Upper lobe of right lung (tissue), 1 donor: ENCODE measurements at regions not wholly inside any gene's neighbourhood (a gene's known extent, or its start where the extent isn't known, plus 50 kb on each side); places are given as distances from the start of the nearest gene placed in this dataset.

Experiments used
- ATAC-seq: fragments of 200-7000 bp; cut with Tn5 transposase; one replicate; pipeline ENCODE4 v1.9.1; 2020; ENCODE audit warnings: mild to moderate bottlenecking, moderate library complexity
- DNase-seq: peaks from one replicate; pipeline ENCODE4 v3.0.0-alpha.2; 2020
- H3K27ac ChIP-seq: fragments of 200-600 bp; one replicate; pipeline ENCODE4 v1.8.0; 2022
- H3K27me3 ChIP-seq: fragments of 200-600 bp; one replicate; pipeline ENCODE4 v1.8.0; 2022; ENCODE audit warnings: mild to moderate bottlenecking
- H3K36me3 ChIP-seq: fragments of 200-600 bp; one replicate; pipeline ENCODE4 v1.8.0; 2022
- H3K4me1 ChIP-seq: fragments of 200-600 bp; one replicate; pipeline ENCODE4 v1.8.0; 2022
- H3K4me3 ChIP-seq: fragments of 200-600 bp; one replicate; pipeline ENCODE4 v1.8.0; 2022; ENCODE audit warnings: mild to moderate bottlenecking
- H3K9me3 ChIP-seq: fragments of 200-600 bp; one replicate; pipeline ENCODE4 v1.8.0; 2022
- intact Hi-C: fragments of 100-400 bp; cut with DNase I; formaldehyde crosslinking; loops from one replicate; pipeline ENCODE4 v1.11.0; 2022
- TF ChIP-seq, protein P1 (sequence below): fragments of 200-600 bp; IDR thresholded peaks from one replicate; pipeline ENCODE4 v1.8.0; 2022; ENCODE audit warnings: antibody characterized with exemption
- donor health status: DM: no; HTN: yes; CAD: no; lungs with severe emphysema.

DNA sequence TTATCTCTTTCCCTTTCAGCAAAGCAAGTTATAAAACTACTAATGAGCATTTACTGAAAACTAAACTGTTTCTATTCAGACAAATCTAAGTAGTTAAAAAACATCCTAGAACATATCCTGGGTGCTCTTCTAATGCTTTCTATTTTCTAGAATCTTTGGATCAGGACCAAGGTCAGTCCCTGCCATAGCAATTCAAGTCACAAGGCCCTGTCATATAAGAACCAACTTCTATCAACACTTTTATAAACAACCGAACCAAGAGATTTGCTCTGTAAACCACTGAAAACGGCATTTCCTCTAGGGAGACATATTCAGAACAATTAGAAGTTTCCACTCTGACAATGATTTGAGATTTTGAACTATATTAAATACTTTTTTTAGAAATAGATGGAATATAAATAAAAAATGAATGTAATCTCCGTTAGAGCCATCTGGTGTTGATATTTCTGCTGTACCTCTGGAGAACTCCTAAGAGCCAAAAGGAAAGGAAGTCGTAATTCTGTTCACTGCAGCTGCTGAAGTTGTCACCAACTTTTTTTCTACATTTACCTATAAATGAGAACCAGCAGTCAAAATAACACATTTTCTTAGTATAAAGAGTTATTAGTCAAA, 51.4 kb upstream of the LGSN start:
- no peak overlapping the region for H3K27ac ChIP-seq
- no peaks in the 10 kb centered on the region for H3K4me1 ChIP-seq
- H3K36me3 ChIP-seq, result no peaks in the 10 kb centered on the region
- TF ChIP-seq, protein P1, sequence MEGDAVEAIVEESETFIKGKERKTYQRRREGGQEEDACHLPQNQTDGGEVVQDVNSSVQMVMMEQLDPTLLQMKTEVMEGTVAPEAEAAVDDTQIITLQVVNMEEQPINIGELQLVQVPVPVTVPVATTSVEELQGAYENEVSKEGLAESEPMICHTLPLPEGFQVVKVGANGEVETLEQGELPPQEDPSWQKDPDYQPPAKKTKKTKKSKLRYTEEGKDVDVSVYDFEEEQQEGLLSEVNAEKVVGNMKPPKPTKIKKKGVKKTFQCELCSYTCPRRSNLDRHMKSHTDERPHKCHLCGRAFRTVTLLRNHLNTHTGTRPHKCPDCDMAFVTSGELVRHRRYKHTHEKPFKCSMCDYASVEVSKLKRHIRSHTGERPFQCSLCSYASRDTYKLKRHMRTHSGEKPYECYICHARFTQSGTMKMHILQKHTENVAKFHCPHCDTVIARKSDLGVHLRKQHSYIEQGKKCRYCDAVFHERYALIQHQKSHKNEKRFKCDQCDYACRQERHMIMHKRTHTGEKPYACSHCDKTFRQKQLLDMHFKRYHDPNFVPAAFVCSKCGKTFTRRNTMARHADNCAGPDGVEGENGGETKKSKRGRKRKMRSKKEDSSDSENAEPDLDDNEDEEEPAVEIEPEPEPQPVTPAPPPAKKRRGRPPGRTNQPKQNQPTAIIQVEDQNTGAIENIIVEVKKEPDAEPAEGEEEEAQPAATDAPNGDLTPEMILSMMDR, result no peak
- H3K27me3 ChIP-seq, result no peaks in the 10 kb centered on the region
- no peak for DNase-seq
- intact Hi-C loops, result no loop called here
- no peak overlapping the region for H3K4me3 ChIP-seq
- no peak for ATAC-seq
- no peaks in the 10 kb centered on the region for H3K9me3 ChIP-seq

- H3K9me3 ChIP-seq, result no peaks in the 10 kb centered on the region
- no peaks in the 10 kb centered on the region for H3K36me3 ChIP-seq
- H3K4me3 ChIP-seq, result no peak overlapping the region
- no peaks in the 10 kb centered on the region for H3K4me1 ChIP-seq
- DNase-seq, result no peak
- ATAC-seq, result no peak
- H3K27ac ChIP-seq, result no peak overlapping the region
- intact Hi-C loops, result no loop called here
- no peaks in the 10 kb centered on the region for H3K27me3 ChIP-seq
- TF ChIP-seq, protein P1, result no peak
Observed at GRCh38 chr6:63372951-63373533, 53.3 kb upstream of the LGSN start.

DNA sequence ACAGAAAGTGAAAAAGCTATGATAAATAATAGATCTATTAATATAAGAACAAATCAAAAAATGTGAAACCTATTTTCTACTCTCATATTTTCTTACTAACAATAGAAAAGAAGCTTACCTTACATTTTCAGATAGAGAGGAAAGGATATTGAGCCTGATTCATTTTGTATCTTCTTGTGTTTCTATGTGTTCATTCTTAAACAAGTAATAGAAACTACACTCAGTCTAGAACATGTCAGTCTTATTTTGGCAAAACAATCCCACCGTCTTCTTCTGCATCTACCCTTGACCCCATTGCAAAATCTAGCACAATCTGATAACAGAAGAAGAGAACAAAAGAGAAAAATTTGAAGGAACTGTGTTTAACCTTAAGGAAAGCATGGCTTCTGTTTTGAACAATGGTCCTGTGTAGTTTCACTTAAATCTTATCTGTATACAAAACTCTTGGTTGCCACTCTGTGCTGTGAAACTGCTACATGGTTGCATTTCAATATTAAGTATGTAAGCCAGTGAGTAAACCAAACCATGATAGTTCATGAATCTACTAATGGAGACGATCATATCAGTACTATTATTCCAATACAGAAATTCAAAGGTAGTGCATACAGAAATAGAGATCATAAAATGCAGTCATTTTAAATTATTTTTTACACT, 69.5 kb upstream of the LGSN start:
- Histone ChIP-seq H3K4me1 (no peaks in the 10 kb centered on the region), H3K27ac (no peak overlapping the region), H3K36me3 (no peaks in the 10 kb centered on the region), H3K9me3 (no peaks in the 10 kb centered on the region), H3K4me3 (no peak overlapping the region), H3K27me3 (no peaks in the 10 kb centered on the region)
- DNase-seq (no peak), ATAC-seq (no peak)
- intact Hi-C loops, result no loop called here
- TF ChIP-seq, protein P1, result no peak

- no peak for DNase-seq
- Histone ChIP-seq H3K4me1 (no peaks in the 10 kb centered on the region), H3K4me3 (no peak overlapping the region), H3K27ac (no peak overlapping the region), H3K36me3 (no peaks in the 10 kb centered on the region), H3K27me3 (no peaks in the 10 kb centered on the region), H3K9me3 (no peaks in the 10 kb centered on the region)
- ATAC-seq, result no peak
- TF ChIP-seq, protein P1, result no peak
- intact Hi-C loops, result no loop called here
Observed at GRCh38 chr6:63391203-63391970, 71.6 kb upstream of the LGSN start.

DNA sequence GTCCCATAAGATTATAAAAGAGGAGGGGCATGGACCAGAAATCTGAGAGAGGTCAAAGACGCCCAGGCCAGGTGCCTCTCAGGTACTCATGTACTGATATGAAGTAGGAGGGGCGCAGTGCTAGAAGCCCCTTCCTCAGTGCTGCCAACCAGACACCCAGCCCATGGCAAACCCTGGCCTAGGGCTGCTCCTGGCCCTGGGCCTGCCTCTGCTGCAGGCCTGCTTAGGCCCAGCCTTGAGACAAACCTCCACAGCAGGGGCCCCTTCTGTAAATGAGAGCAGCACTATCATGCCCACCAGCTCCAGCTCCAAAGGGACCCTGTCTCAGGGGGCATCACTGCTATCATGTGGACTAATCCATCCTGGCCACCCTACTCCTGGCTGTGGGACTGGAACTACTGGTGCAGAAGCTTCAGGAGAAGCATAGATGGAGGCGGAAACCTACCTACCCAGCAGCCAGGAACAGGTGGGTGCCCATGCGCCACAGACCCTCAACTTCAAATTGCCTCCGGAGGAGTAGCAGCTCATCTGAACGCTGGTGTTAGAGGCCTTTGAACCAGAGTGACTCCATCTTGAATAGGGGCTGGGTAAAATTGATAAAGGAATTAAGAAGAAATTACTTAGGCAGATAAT, 72.4 kb upstream of the LGSN start:
- H3K27ac ChIP-seq, result no peak overlapping the region
- no peak for DNase-seq
- no peaks in the 10 kb centered on the region for H3K4me1 ChIP-seq
- H3K36me3 ChIP-seq, result no peaks in the 10 kb centered on the region
- H3K4me3 ChIP-seq, result no peak overlapping the region
- H3K27me3 ChIP-seq, result no peaks in the 10 kb centered on the region
- no peaks in the 10 kb centered on the region for H3K9me3 ChIP-seq
- TF ChIP-seq, protein P1, result no peak
- no peak for ATAC-seq
- intact Hi-C loops, result no loop called here
